Activated effector memory CD4-positive, alpha-beta T cell treated with Interleukin-2 at 50 U/mL for 16 hours (primary cell): ENCODE measurements at regions not wholly inside any gene's neighbourhood (a gene's known extent, or its start where the extent isn't known, plus 50 kb on each side); places are given as distances from the start of the nearest gene placed in this dataset.
"Not testable (repeated sequence)": the region's sequence is repeated elsewhere in the genome, so short reads cannot be mapped to it uniquely, and the experiment has no call there.

ENCODE experiments used
- DNase-seq: peaks from one replicate; pipeline ENCODE4 v3.0.0-alpha.2; 2020

DNA sequence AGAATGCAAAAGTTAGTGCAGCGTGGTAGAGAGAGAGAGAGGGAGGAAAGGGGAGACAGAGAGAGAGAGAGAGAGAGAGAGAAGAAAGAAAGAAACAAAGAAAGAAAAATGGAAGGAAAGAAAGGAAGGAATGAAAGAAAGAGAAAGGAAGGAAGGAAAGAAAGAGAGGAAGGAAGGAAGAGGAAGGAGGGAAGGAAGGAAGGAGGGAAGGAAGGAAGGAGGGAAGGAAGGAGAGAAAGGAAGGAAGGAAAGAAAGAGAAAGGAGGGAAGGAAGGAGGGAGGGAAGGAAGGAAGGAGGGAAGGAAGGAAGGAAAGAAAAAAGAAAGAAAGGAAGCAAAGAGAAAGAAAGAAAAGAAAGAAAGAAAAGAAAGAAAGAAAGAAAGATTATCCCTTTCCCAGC, 209.8 kb upstream of the MYO3A start:
- no peak for DNase-seq

GRCh38 chr10:25725917-25726716, 207.9 kb upstream of the MYO3A start:
- no peak for DNase-seq

DNA sequence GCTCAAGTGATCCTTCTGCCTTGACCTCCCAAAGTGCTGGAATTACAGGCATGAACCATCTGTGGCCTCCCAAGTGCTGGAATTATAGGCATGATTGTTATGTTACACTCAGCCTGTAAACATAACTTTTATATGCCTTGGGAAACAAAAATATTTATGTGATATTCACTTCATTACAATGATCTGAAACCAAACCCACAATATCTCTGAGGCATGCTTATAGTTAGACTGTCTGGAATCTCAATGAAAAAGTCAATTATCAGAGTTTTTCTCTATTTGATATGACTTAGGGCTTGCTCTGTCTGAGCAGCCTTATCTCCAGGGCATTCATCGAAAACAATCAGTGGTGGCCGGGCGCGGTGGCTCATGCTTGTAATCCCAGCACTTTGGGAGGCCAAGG, 195.3 kb upstream of the MYO3A start:
- no peak for DNase-seq

DNA sequence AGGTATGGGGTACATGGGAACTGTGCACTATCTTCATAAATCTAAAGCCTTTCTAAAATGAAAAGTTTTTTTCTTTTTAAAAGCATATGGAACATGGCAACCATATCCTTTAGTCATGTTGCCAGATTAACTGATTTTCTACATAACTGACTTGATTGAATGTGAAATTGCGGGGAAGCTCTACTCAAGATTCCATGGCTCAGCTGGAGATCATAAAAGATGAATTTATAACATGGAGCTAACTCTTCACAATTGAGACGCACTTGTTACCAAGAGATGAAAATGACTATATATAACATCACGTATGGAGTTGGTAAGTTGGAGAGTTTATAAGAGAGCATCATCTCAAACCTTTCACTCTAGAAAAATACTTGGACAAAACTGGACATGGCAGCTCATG, 190.2 kb upstream of the MYO3A start:
- DNase-seq, result no peak

GRCh38 chr10:25744574-25744973, 189.5 kb upstream of the MYO3A start:
- no peak for DNase-seq

GRCh38 chr10:25745976-25746375, 188.1 kb upstream of the MYO3A start:
- DNase-seq, result no peak

- DNase-seq, result no peak
Measured at GRCh38 chr10:25747084-25747483, 186.9 kb upstream of the MYO3A start.

DNA sequence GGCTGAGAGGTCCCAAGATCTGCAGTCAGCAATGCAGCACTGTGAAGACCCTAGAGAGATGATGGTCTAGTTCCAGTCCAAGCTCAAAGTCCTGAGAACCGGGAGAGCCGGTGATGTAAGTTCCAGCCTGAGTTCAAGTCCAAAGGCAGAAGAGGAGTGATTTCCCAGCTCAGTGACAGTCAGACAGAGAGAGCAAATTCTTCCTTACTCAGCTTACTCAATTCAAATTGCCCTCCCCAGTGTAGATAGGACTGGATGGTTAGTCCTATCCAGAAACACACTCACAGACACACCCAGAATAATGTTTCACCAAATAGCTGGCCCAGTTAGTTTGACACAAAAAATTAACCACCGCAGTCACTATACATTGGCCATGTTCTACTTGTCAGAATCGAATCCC, 185.5 kb upstream of the MYO3A start:
- no peak for DNase-seq

- DNase-seq, result no peak
Measured at GRCh38 chr10:25753776-25754175, 180.3 kb upstream of the MYO3A start.

DNA sequence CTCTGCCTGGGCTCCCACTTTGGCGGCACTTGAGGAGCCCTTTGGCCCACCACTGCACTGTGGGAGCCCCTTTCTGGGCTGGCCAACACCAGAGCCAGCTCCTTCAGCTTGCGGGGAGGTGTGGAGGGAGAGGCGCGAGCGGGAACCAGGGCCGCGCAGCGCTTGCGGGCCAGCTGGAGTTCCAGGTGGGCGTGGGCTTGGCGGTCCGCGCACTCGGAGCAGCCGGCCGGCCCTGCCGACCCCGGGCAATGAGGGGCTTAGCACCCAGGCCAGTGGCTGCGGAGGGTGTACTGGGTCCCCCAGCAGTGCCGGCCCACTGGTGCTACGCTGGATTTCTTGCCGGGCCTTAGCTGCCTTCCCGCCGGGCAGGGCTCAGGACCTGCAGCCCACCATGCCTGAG, 178.2 kb upstream of the MYO3A start:
- DNase-seq, result not testable (repeated sequence)

- DNase-seq, result no peak
Measured at GRCh38 chr10:25756784-25757183, 177.2 kb upstream of the MYO3A start.

DNA sequence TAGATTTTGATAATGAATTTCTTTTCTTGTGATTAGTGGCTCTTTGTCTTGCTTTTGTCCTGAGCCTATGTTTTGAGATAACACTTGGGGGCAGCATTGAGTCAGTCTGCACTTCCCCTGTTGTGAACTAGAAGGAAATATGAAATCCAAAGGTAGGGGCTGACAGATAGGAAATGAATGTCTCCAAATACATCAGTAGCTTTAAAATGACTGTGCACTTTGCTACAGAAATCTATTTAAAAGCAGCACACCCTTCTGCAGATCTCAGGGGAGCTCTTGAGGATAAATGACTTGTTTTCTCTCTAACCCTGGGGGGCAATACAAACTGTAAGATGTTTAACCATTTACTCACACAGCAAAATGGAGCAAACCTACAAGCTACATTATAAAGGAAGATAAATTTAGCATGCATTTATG, 176.0 kb upstream of the MYO3A start:
- DNase-seq, result no peak

DNA sequence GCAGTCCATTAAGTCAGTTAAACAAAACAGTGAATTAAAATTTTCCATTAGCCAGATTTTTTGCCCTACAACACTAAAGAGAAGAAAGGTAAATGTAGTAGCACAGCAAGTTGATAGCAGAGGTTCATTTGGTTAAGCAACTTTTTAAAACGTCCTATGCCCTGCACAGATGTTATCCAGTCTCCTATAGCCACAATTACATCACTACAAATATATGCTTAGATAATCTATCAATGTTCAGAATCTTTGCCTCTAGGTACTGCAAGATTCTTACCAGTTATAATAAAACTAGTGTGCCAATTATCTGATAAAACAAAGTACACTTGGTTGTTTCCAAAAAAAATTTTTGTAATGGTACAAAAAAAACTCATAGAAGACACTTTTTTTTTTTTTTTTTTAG, 175.5 kb upstream of the MYO3A start:
- no peak for DNase-seq

DNA sequence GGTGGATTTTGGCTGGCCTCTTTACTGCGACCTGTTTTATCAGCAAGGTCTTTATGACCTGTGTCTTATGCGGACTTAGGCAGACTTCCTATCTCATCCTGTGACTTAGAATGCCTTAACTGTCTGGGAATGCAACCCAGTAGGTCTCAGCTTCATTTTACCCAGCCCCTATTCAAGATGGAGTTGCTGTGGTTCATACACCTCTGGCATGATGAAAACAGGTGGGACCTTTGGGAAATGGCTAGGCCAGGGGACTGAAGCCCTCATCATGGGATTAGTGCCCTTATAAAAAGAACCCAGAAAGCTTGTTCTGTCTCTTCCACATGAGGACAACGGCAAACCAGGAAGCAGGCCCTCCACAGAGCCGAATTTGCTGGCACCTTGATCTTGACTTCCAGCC, 172.1 kb upstream of the MYO3A start:
- DNase-seq, result no peak

DNA sequence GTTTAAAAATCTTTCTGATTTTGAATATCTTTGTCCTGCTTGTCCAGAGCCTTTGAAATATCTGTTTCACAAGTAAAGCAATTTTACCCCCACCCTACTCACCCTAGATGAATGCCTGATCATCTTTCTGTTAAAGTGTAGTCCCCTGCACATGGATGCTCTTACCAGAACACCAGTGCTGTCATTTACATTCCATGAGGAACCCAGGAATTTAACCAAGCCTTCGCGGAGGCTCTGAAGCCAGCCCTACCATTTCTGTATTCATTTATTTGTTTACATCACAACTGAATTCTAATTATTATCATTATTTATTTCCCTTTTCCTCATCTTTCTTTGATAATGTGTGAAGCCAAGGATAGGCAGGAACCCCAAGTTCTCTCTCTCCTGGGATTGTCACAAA, 167.8 kb upstream of the MYO3A start:
- DNase-seq, result no peak

DNA sequence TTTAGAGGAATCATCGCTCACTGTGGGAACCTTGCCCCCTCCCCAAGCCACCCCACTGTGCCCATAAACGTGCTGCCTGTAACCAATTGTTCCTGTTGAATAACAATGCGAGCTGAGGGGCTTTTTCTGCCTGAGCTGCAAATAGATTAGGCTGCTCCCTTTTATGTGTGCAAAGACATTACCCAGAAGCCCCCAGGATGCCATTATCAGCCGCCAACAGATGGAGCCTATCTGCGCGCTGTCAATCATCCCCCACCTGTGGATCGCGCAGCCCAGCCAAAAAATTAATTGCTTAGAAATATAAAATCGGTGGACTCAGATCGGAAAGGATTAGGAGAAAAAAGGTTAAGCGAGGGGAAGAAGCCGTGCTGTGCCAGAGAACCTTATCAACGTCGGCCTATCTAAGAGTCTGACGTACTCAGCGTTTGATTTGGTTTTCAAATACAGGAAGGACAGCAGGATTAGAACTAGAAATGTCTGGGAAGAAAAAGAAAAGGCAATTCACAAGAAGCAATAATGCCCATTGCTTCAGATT, 167.3 kb upstream of the MYO3A start:
- no peak for DNase-seq

DNA sequence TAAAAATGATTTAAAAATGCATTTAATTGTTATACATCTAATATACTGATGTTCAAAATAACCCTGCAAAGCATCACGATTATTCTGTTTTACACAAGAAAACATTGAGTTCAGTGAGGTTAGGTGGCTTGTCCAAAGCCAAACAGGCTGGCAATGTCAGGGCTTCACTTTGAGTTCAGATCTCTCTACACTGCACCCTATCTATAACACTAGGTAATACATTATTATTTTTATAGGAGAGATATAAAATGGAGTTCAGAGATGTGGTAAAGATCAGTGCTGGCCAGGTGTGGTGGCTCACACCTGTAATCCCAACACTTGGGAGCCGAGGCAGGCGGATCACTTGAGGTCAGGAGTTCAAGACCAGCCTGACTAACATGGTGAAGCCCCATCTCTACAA, 165.9 kb upstream of the MYO3A start:
- no peak for DNase-seq

DNA sequence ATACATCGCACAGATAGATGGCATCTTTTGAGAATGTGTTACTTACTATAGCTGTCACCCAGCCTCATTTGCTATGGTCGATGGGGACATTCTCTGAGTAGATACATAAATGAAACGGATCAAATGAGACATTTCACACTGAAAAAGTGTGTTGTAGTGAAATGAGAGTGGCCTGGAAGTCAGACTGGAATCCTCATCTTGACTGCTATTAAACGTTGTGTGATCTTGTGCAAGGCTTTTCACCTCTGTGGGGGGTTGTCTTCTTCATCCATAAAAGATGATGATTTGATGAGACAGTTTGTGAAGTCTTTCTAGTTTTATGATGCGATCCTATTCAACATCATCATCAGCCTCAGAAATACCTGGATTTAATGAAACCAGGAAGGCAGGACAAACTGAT, 155.4 kb upstream of the MYO3A start:
- no peak for DNase-seq

GRCh38 chr10:25786161-25786560, 147.9 kb upstream of the MYO3A start:
- DNase-seq, result no peak

GRCh38 chr10:25786899-25787298, 147.1 kb upstream of the MYO3A start:
- no peak for DNase-seq

GRCh38 chr10:25797888-25798429, 136.1 kb upstream of the MYO3A start:
- no peak for DNase-seq

- no peak for DNase-seq
Measured at GRCh38 chr10:25804505-25804904, 129.5 kb upstream of the MYO3A start.

DNA sequence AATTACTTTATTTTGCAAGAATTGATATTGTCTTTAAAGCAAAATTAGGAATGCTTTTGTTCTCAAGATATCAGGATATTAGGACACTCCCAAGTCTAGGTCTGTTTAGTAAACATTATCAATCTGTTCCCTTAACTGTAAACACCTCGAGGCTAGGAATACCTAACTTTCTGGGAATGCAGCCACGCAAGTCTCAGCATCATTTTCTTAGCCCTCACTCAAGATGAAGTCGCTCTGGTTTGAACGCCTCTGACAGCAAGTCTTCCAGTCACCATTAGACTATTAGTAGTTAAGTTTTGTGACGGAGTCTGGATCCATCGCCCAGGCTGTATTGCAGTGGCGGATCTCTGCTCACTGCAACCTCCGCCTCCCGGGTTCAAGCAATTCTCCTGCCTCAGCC, 128.0 kb upstream of the MYO3A start:
- DNase-seq, result no peak

DNA sequence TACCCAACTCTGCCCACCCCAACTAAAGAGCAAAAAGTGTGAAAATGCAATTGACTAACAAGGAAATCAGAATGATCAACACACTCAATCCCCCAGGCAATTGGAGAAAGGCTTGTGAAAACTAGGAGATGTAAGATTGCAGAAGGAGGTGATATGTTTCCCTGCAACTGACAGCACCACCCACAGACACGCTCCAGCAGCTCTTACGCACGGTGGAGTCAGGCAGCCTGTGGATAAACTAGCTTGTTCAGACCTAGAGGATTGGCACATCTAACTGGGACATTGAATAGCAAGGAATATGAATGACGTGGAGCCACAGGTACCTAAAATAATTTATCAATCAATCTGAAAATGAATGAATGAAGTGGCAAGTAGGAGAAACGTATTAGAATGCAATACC, 125.7 kb upstream of the MYO3A start:
- no peak for DNase-seq
